HG03571 (cell line): ENCODE measurements at regions not wholly inside any gene's neighbourhood (a gene's known extent, or its start where the extent isn't known, plus 50 kb on each side); places are given as distances from the start of the nearest gene placed in this dataset.
"Not testable (repeated sequence)": the region's sequence is repeated elsewhere in the genome, so short reads cannot be mapped to it uniquely, and the experiment has no call there.

ENCODE experiments used
- ATAC-seq: cut with Tn5 transposase; IDR thresholded peaks from one replicate; pipeline ENCODE4 v1.9.1; 2021; ENCODE audit not compliant: unreplicated experiment

- ATAC-seq = no peak
Measured at GRCh38 chr12:124675881-124676713, 108.7 kb upstream of the NCOR2 start.

GRCh38 chr12:124674937-124675336 lies 107.5 kb upstream of the NCOR2 start:
- ATAC-seq = no peak

GRCh38 chr12:124673801-124674617 lies 106.6 kb upstream of the NCOR2 start:
- no peak for ATAC-seq

GRCh38 chr12:124669271-124669721 lies 101.9 kb upstream of the NCOR2 start:
- ATAC-seq = not testable (repeated sequence)

GRCh38 chr12:124668602-124669001 lies 101.2 kb upstream of the NCOR2 start:
- ATAC-seq = no peak

- ATAC-seq = no peak
Measured at GRCh38 chr12:124667506-124668326, 100.3 kb upstream of the NCOR2 start.

- ATAC-seq = no peak
Measured at GRCh38 chr12:124666722-124667259, 99.4 kb upstream of the NCOR2 start.

GRCh38 chr12:124665511-124665910 lies 98.1 kb upstream of the NCOR2 start:
- no peak for ATAC-seq

- no peak for ATAC-seq
Measured at GRCh38 chr12:124664395-124665111, 97.1 kb upstream of the NCOR2 start.

- no peak for ATAC-seq
Measured at GRCh38 chr12:124663771-124664366, 96.5 kb upstream of the NCOR2 start.

- ATAC-seq = no peak
Measured at GRCh38 chr12:124663206-124663605, 95.8 kb upstream of the NCOR2 start.

- ATAC-seq = no peak
Measured at GRCh38 chr12:124661341-124661740, 93.9 kb upstream of the NCOR2 start.

- ATAC-seq = no peak
Measured at GRCh38 chr12:124660851-124661250, 93.4 kb upstream of the NCOR2 start.

GRCh38 chr12:124658806-124659402 lies 91.5 kb upstream of the NCOR2 start:
- no peak for ATAC-seq

- ATAC-seq = no peak
Measured at GRCh38 chr12:124658302-124658701, 90.9 kb upstream of the NCOR2 start.

GRCh38 chr12:124656947-124657434 lies 89.6 kb upstream of the NCOR2 start:
- ATAC-seq = no peak

- no peak for ATAC-seq
Measured at GRCh38 chr12:124655698-124656516, 88.5 kb upstream of the NCOR2 start.

GRCh38 chr12:124655048-124655697 lies 87.8 kb upstream of the NCOR2 start:
- no peak for ATAC-seq
